Adrenal gland (tissue), 9 donors: ENCODE measurements at regions not wholly inside any gene's neighbourhood (a gene's known extent, or its start where the extent isn't known, plus 50 kb on each side); places are given as distances from the start of the nearest gene placed in this dataset.
"Not testable (repeated sequence)": the region's sequence is repeated elsewhere in the genome, so short reads cannot be mapped to it uniquely, and the experiment has no call there.

ENCODE experiments used
- DNase-seq, 7 donors: peaks; one replicate each; pipeline ENCODE4 v3.0.0-alpha.2; 2019 to 2020
- H3K27ac ChIP-seq, 5 donors: fragments of 200-600 bp; sonication (generic) in 4 of 5; 1 replicate in 3 of 5; 2 replicates in 2 of 5; pipeline versions ENCODE4 v1.5.1 to v1.8.0; 2016 to 2020; ENCODE audit warnings: mild to moderate bottlenecking in 1 of 5
- H3K27me3 ChIP-seq: fragments of 200-600 bp; 2 replicates; pipeline ENCODE4 v1.8.0; 2021
- H3K36me3 ChIP-seq, 2 donors: fragments of 200-600 bp; replicated peaks in 1 of 2; 1 replicate in 1 of 2; 2 replicates in 1 of 2; pipeline versions ENCODE4 v1.5.1 to v1.8.0; 2018 to 2022
- H3K4me1 ChIP-seq, 2 donors: fragments of 200-600 bp; replicated peaks in 1 of 2; 1 replicate in 1 of 2; 2 replicates in 1 of 2; pipeline versions ENCODE4 v1.5.1 to v1.8.0; 2018 to 2021
- H3K4me3 ChIP-seq, 4 donors: fragments of 200-600 bp; sonication (generic) in 3 of 4; one replicate each; pipeline ENCODE4 v1.5.1; 2016 to 2018
- H3K9me3 ChIP-seq, 3 donors: fragments of 200-600 bp; sonication (generic) in 1 of 3; replicated peaks in 1 of 3; 1 replicate in 2 of 3; 2 replicates in 1 of 3; pipeline versions ENCODE4 v1.5.1 to v1.8.0; 2016 to 2021
- POLR2A ChIP-seq, 2 donors: fragments of 450-650 bp; IDR thresholded peaks; one replicate each; pipeline ENCODE4 v1.6.1; 2017; ENCODE audit warnings: antibody characterized with exemption in 2 of 2, mild to moderate bottlenecking in 2 of 2, moderate library complexity in 1 of 2
- whole genome bisulfite sequencing, 4 donors: extraction: QIAGEN DNeasy Blood & Tissue Kit in 2 of 4; methylation state at CpG; one replicate each; pipeline versions ENCODE4 v1.1.5 to v1.1.7; 2013 to 2017; 5-methylcytosine and 5-hydroxymethylcytosine counted together
- intact Hi-C, 2 donors: fragments of 100-400 bp; cut with DNase I; formaldehyde crosslinking; loops; one replicate each; pipeline versions ENCODE4 v1.14.1 to v1.15.0; 2022 to 2023
- TF ChIP-seq, protein P1 (sequence below), 6 experiments: fragments of 450-650 bp in 4 of 6; fragments of 200-600 bp in 2 of 6; sonication (generic) in 1 of 6; IDR thresholded peaks; 1 replicate in 5 of 6; 2 replicates in 1 of 6; pipeline versions ENCODE4 v1.5.1 to v1.8.0; 2016 to 2021; ENCODE audit warnings: antibody characterized with exemption in 6 of 6, mild to moderate bottlenecking in 2 of 6, moderate library complexity in 1 of 6
- donor health status: healthy with polysubstance abuse.
- donor health status: Bipolar disorder and iron deficiency.
- donor health status: DM: yes; HTN: yes; CAD: no.
- donor health status: DM: no; HTN: no; CAD: no.
- donor health status: DM: no; HTN: no; CAD: no.

- Histone ChIP-seq H3K4me1 (no peaks in the 10 kb centered on the region), H3K9me3 (no peaks in the 10 kb centered on the region), H3K27ac (no peak overlapping the region), H3K36me3 (no peaks in the 10 kb centered on the region), H3K4me3 (no peak overlapping the region), H3K27me3 (no peaks in the 10 kb centered on the region)
- intact Hi-C loops = no loop called here
- TF ChIP-seq POLR2A (IDR thresholded peaks at IDR 0.05) = no peak
- TF ChIP-seq, protein P1, sequence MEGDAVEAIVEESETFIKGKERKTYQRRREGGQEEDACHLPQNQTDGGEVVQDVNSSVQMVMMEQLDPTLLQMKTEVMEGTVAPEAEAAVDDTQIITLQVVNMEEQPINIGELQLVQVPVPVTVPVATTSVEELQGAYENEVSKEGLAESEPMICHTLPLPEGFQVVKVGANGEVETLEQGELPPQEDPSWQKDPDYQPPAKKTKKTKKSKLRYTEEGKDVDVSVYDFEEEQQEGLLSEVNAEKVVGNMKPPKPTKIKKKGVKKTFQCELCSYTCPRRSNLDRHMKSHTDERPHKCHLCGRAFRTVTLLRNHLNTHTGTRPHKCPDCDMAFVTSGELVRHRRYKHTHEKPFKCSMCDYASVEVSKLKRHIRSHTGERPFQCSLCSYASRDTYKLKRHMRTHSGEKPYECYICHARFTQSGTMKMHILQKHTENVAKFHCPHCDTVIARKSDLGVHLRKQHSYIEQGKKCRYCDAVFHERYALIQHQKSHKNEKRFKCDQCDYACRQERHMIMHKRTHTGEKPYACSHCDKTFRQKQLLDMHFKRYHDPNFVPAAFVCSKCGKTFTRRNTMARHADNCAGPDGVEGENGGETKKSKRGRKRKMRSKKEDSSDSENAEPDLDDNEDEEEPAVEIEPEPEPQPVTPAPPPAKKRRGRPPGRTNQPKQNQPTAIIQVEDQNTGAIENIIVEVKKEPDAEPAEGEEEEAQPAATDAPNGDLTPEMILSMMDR (IDR thresholded peaks at IDR 0.05) = no peak
- DNase-seq = no peak
Observed at GRCh38 chr11:97621282-97621681, 1231.5 kb downstream of the JRKL start.

DNA sequence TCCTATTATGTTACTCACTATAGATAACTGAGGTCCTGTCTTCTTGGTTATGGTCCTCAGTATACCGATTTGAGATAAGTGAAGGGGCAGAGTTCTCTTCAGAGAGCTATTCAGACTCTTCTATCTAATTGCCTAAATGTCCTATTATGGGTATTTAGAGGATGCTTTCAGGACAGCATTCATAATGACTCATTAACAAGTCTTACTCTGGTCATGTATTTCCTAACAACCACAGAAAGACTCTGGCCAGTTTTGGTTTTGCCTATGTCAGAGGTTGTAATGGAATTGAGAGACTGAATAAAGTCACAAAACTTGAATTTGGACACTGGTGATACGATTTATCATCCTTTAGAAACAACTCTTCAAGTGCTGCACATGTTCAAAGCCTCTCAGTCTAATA lies 1233.0 kb downstream of the JRKL start:
- intact Hi-C loops = no loop called here
- no peak for DNase-seq
- Histone ChIP-seq H3K27me3 (no peaks in the 10 kb centered on the region), H3K4me3 (no peak overlapping the region), H3K27ac (no peak overlapping the region), H3K36me3 (no peaks in the 10 kb centered on the region), H3K9me3 (no peaks in the 10 kb centered on the region), H3K4me1 (no peaks in the 10 kb centered on the region)
- TF ChIP-seq, protein P1 (IDR thresholded peaks at IDR 0.05) = no peak
- no peak for TF ChIP-seq POLR2A (IDR thresholded peaks at IDR 0.05)
- 68 to 81% (median 74%) methylated on average over 2 of the region's 2 CpGs for WGBS, 4 donors

GRCh38 chr11:97636741-97637140 lies 1246.9 kb downstream of the JRKL start:
- intact Hi-C loops = not testable (repeated sequence)

DNA sequence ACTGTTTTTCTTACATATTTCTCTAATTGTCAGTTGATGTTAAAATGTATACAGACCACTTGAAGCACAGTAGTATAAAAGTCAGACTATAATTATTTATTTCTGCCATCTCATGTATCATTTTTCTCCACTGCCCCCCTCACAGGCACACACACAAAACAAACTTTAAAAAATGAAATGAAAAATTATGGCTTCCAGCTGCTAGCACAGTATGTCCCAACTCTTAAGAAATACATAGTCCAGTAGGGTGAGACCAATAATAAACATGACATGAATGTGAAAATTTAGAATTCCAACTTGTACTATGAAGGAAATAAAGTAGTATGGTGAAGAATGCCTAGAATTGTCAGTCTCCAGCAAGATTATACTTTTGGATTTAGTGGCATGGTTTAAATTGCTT lies 1247.9 kb downstream of the JRKL start:
- TF ChIP-seq, protein P1 (IDR thresholded peaks at IDR 0.05) = no peak
- no peak for TF ChIP-seq POLR2A (IDR thresholded peaks at IDR 0.05)
- H3K36me3 ChIP-seq = no peaks in the 10 kb centered on the region
- H3K27ac ChIP-seq = no peak overlapping the region
- H3K9me3 ChIP-seq = no peaks in the 10 kb centered on the region
- intact Hi-C loops = no loop called here
- DNase-seq = no peak
- H3K27me3 ChIP-seq = no peaks in the 10 kb centered on the region
- no peaks in the 10 kb centered on the region for H3K4me1 ChIP-seq
- no peak overlapping the region for H3K4me3 ChIP-seq

More at GRCh38 chr11:97636741-97637140, 1246.9 kb downstream of the JRKL start:
- 71 to 87% (median 72%) methylated on average over 4 of the region's 4 CpGs for WGBS, 4 donors
- not testable (repeated sequence) for H3K4me1 ChIP-seq, H3K27ac ChIP-seq, H3K9me3 ChIP-seq, H3K27me3 ChIP-seq, DNase-seq, H3K36me3 ChIP-seq, H3K4me3 ChIP-seq

DNA sequence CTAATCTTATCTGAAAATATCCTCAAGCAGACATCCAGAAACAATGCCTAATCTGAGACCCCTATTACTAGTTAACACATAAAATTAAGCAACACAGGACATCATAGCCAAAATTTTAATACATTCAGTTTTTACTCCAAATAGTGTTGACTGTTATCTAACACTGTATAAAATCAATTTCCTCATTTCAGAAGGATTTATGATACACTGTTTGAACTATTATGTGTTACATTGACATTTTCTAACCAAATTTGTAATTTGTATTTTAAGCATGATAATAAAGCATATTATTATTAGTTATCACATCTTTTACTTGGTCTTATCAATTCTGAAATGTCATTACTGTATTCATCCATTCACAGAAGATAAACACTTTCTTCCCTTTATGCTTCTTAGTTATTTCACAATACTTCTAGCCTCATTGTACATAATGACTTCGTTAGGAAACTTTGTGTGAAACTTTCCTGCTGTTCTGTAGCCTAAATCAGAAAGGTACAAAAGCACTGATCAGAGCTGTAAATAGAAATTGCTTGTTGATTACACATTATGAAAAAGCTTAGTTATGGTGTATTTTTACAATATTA lies 1248.9 kb downstream of the JRKL start:
- 41 to 58% (median 50%) methylated on average over 1 of the region's 1 CpG for WGBS, 4 donors
- no peaks in the 10 kb centered on the region for H3K9me3 ChIP-seq
- no peaks in the 10 kb centered on the region for H3K4me1 ChIP-seq
- intact Hi-C loops = no loop called here
- no peak for TF ChIP-seq POLR2A (IDR thresholded peaks at IDR 0.05)
- TF ChIP-seq, protein P1 (IDR thresholded peaks at IDR 0.05) = no peak
- no peak overlapping the region for H3K4me3 ChIP-seq
- H3K36me3 ChIP-seq = no peaks in the 10 kb centered on the region
- H3K27ac ChIP-seq = no peak overlapping the region
- DNase-seq = no peak
- no peaks in the 10 kb centered on the region for H3K27me3 ChIP-seq
